GM18511 (cell line): ENCODE measurements at regions not wholly inside any gene's neighbourhood (a gene's known extent, or its start where the extent isn't known, plus 50 kb on each side); places are given as distances from the start of the nearest gene placed in this dataset.

ENCODE experiments used
- ATAC-seq: cut with Tn5 transposase; IDR thresholded peaks from one replicate; pipeline ENCODE4 v1.9.1; 2021; ENCODE audit warnings: mild to moderate bottlenecking, moderate library complexity; ENCODE audit not compliant: unreplicated experiment

DNA sequence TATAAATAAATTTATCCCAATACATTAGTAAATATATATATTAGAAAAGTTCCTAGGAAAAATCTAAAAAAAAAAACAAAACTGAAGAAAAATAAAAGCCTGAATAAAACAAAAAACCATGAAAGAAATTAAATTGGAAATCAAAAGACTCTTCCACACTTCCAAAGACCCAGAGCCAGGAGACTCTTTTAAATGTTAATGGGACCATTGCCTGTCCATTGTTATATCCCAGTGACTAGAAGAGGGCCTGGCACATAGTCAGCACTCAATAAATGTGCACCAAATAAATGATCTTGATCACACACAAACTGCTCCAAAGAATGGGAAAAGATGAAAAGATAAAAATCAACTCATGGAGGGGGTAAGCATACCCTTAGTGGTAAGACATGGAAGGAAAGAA, 51.3 kb upstream of the CLDN18 start:
- no peak for ATAC-seq
